ENCODE measurements at regions not wholly inside any gene's neighbourhood (a gene's known extent, or its start where the extent isn't known, plus 50 kb on each side); places are given as distances from the start of the nearest gene placed in this dataset.

- intact Hi-C loops (cut with DNase I; ENCODE audit: low total_unique reads), result no loop called here
- TF ChIP-seq POLR2A (IDR thresholded peaks at IDR 0.05) (no peak), CTCF (IDR thresholded peaks at IDR 0.05) (no peak)
- no peak for DNase-seq
- Histone ChIP-seq H3K36me3 (ENCODE audit: low read depth, missing control alignments) (no peaks in the 10 kb centered on the region), H3K27me3 (no peaks in the 10 kb centered on the region), H3K4me3 (no peak overlapping the region), H3K27ac (no peak overlapping the region), H3K9me3 (no peaks in the 10 kb centered on the region), H3K4me1 (no peaks in the 10 kb centered on the region)
These were observed 72.7 kb upstream of the AADAT start for GRCh38 chr4:170162416-170162815.

GRCh38 chr4:170157670-170158069, 67.9 kb upstream of the AADAT start:
- no peaks in the 10 kb centered on the region for H3K27me3 ChIP-seq
- DNase-seq, result no peak
- no peaks in the 10 kb centered on the region for H3K36me3 ChIP-seq (ENCODE audit: low read depth, missing control alignments)
- intact Hi-C loops (cut with DNase I; ENCODE audit: low total_unique reads), result no loop called here
- no peak overlapping the region for H3K4me3 ChIP-seq
- no peak overlapping the region for H3K27ac ChIP-seq
- no peaks in the 10 kb centered on the region for H3K4me1 ChIP-seq
- H3K9me3 ChIP-seq, result no peaks in the 10 kb centered on the region
- TF ChIP-seq POLR2A (IDR thresholded peaks at IDR 0.05) (no peak), CTCF (IDR thresholded peaks at IDR 0.05) (no peak)

GRCh38 chr4:170145120-170145519, 55.4 kb upstream of the AADAT start:
- Histone ChIP-seq H3K4me3 (no peak overlapping the region), H3K4me1 (no peaks in the 10 kb centered on the region), H3K27ac (no peak overlapping the region), H3K9me3 (no peaks in the 10 kb centered on the region), H3K36me3 (ENCODE audit: low read depth, missing control alignments) (no peaks in the 10 kb centered on the region), H3K27me3 (no peaks in the 10 kb centered on the region)
- no peak for TF ChIP-seq CTCF (IDR thresholded peaks at IDR 0.05)
- TF ChIP-seq POLR2A (IDR thresholded peaks at IDR 0.05), result no peak
- 67 to 81% methylated on average over 1 of the region's 1 CpG for WGBS, 2 donors
- no peak for DNase-seq
- intact Hi-C loops (cut with DNase I; ENCODE audit: low total_unique reads), result no loop called here

GRCh38 chr4:170139764-170140163, 50.0 kb upstream of the AADAT start:
- DNase-seq, result no peak
- H3K4me3 ChIP-seq, result no peak overlapping the region
- no peaks in the 10 kb centered on the region for H3K27me3 ChIP-seq
- intact Hi-C loops (cut with DNase I; ENCODE audit: low total_unique reads), result no loop called here
- WGBS, 2 donors, result 80 to 84% methylated on average over 4 of the region's 4 CpGs
- H3K9me3 ChIP-seq, result no peaks in the 10 kb centered on the region
- no peaks in the 10 kb centered on the region for H3K4me1 ChIP-seq
- H3K36me3 ChIP-seq (ENCODE audit: low read depth, missing control alignments), result no peaks in the 10 kb centered on the region
- TF ChIP-seq POLR2A (IDR thresholded peaks at IDR 0.05), result no peak
- TF ChIP-seq CTCF (IDR thresholded peaks at IDR 0.05), result no peak
- H3K27ac ChIP-seq, result no peak overlapping the region

Small RNA genes in the stretch of these regions (microRNA-seq; reads per million reads assigned to microRNA genes)
- gene MIR6082 (ENCODE audit: borderline number of aligned reads in 2 of 2, borderline replicate concordance in 1 of 2), result 0 to 0.69 reads per million in 2 donors

Small RNA genes in the stretch of these regions (small RNA-seq; reads per million reads assigned to genes)
- gene AC097486.1 (0 reads per million in 2 donors), gene MIR6082 (0 reads per million in 2 donors), gene RNU6ATAC13P (0 reads per million in 2 donors)

Data from testis (tissue), 2 donors.